ENCODE measurements at regions not wholly inside any gene's neighbourhood (a gene's known extent, or its start where the extent isn't known, plus 50 kb on each side); places are given as distances from the start of the nearest gene placed in this dataset.

DNA sequence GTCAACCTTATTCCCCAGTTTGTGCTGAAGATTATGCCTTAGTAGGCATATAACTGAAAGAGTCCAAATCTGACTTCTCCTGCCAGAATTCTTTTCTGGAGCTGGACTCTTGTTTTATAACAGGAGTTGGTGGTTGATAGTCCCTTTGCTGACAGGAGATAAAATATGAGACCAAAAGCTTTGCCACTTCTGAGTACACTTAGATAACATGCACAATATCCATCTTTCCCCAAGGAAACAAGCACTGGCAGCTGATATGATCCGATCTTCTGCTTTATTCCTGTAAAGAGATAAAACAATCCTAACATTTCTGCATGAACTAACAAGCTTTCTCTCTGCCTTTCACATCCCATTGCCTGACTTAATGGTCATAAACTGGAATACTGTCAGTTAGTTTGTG, 1265.4 kb upstream of the ADGRB3 start:
- Histone ChIP-seq H3K79me2 (ENCODE audit: control insufficient read depth, insufficient read depth, low read length) (no peaks in the 10 kb centered on the region), H3K36me3 (ENCODE audit: control insufficient read depth, insufficient read depth, low read length) (no peaks in the 10 kb centered on the region), H3K4me3 (no peak overlapping the region), H3K9ac (ENCODE audit: insufficient read depth in 1 of 2, low read depth in 2 of 2, low read length in 2 of 2) (no peak overlapping the region), H3K27me3 (ENCODE audit: control insufficient read depth in 2 of 2, insufficient read depth in 2 of 2, low read length in 2 of 2) (no peaks in the 10 kb centered on the region), H3K9me1 (ENCODE audit: control insufficient read depth, insufficient read depth, low read length) (no peaks in the 10 kb centered on the region), H2AFZ (ENCODE audit: low read depth, low read length) (no peak overlapping the region), H4K20me1 (replicated peaks; ENCODE audit: control insufficient read depth, insufficient read depth, low read length) (no peaks in the 10 kb centered on the region), H3K4me1 (replicated peaks in 1 of 2; ENCODE audit: control insufficient read depth in 2 of 2, insufficient read depth in 2 of 2, low read length in 2 of 2) (no peaks in the 10 kb centered on the region), H3K4me2 (ENCODE audit: insufficient read depth, low read length) (no peak overlapping the region), H3K27ac (ENCODE audit: extremely low read depth, low read depth, low read length) (no peak overlapping the region), H3K9me3 (replicated peaks; ENCODE audit: control insufficient read depth, insufficient read depth, low read depth, low read length) (no peaks in the 10 kb centered on the region)
- CTCF ChIA-PET (ENCODE audit: low intra/inter-chr PET ratio) = no interaction called here
- POLR2A ChIA-PET = no interaction called here
- peak; percentile 19 for FAIRE-seq
- in situ Hi-C loops (cut with MboI) = no loop called here
- intact Hi-C loops (cut with micrococcal nuclease) = loop anchor here (10.0 kb wide), 1 partner anchor 295 kb away; no protein-coding TSS in a partner anchor
- WGBS (ENCODE audit: insufficient coverage, low coverage, missing lambda C conversion rate) = 0% methylated on average over 1 of the region's 1 CpG
- no TSS peak for BruUV-seq (replicated peaks)
- ATAC-seq = no peak
- DNase-seq (ENCODE audit: extremely low read depth in 1 of 4, low spot score in 3 of 4) = no peak
- peak; percentile 38; the same call in 1 of the 2 replicates for TF ChIP-seq EP300 (IDR thresholded peaks at IDR 0.05; ENCODE audit: low read length)
- TF ChIP-seq FOXM1 (IDR thresholded peaks at IDR 0.05; ENCODE audit: low read depth) = peak; percentile 34; the same call in 1 of the 2 replicates
- TF ChIP-seq FOXM1 (CRISPR knock-in tag; IDR thresholded peaks at IDR 0.05; ENCODE audit: low read depth) = no peak
- TF ChIP-seq ESRRA (IDR thresholded peaks at IDR 0.05; ENCODE audit: borderline replicate concordance, low read depth) = no peak
- TF ChIP-seq MEIS2 (IDR thresholded peaks at IDR 0.05; ENCODE audit: partially characterized antibody) = peak; percentile 80
- no peak for TF ChIP-seq ETS2 (tag; IDR thresholded peaks at IDR 0.05; ENCODE audit: borderline replicate concordance, poor library complexity, severe bottlenecking)
- no peak for TF ChIP-seq ZNF175 (CRISPR knock-in tag; IDR thresholded peaks at IDR 0.05; ENCODE audit: low read depth)
- TF ChIP-seq CBFA2T2 (conservative IDR thresholded peaks at IDR 0.05) = peak; percentile 60
- TF ChIP-seq TAL1 (IDR thresholded peaks at IDR 0.05) = peak; percentile 67
- TF ChIP-seq E2F8 (IDR thresholded peaks at IDR 0.05; ENCODE audit: low read depth, partially characterized antibody) = no peak
- TF ChIP-seq FOXA3 (CRISPR knock-in tag; conservative IDR thresholded peaks at IDR 0.05 in 1 of 2, IDR thresholded peaks at IDR 0.05 in 1 of 2) = peak in 1 of 2 experiments; percentile 91; a peak in 2 of 4 replicates
- TF ChIP-seq NCOR1 (IDR thresholded peaks at IDR 0.05) = peak; percentile 37
- no peak for TF ChIP-seq ZNF507 (tag; conservative IDR thresholded peaks at IDR 0.05)
- no peak for TF ChIP-seq IFI16 (CRISPR knock-in tag; IDR thresholded peaks at IDR 0.05)
- peak; percentile 59 for TF ChIP-seq MTA2 (IDR thresholded peaks at IDR 0.05; ENCODE audit: low read depth)
- TF ChIP-seq ZNF263 (CRISPR knock-in tag; IDR thresholded peaks at IDR 0.05; ENCODE audit: borderline replicate concordance) = no peak
- TF ChIP-seq, protein P1, sequence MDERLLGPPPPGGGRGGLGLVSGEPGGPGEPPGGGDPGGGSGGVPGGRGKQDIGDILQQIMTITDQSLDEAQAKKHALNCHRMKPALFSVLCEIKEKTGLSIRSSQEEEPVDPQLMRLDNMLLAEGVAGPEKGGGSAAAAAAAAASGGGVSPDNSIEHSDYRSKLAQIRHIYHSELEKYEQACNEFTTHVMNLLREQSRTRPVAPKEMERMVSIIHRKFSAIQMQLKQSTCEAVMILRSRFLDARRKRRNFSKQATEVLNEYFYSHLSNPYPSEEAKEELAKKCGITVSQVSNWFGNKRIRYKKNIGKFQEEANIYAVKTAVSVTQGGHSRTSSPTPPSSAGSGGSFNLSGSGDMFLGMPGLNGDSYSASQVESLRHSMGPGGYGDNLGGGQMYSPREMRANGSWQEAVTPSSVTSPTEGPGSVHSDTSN (CRISPR knock-in tag; IDR thresholded peaks at IDR 0.05; ENCODE audit: low read depth) = no peak
- TF ChIP-seq, protein P1 (tag; conservative IDR thresholded peaks at IDR 0.05; ENCODE audit: low read depth) = peak; percentile 63
- no peak for TF ChIP-seq CREB3 (tag; conservative IDR thresholded peaks at IDR 0.05; ENCODE audit: low read depth)

Measured in K562 (cell line).